Upper lobe of right lung (tissue), 1 donor: ENCODE measurements at regions not wholly inside any gene's neighbourhood (a gene's known extent, or its start where the extent isn't known, plus 50 kb on each side); places are given as distances from the start of the nearest gene placed in this dataset.
A peak's percentile ranks its signal among the peaks of the same experiment; 100 is the strongest.
"Not testable (repeated sequence)": the region's sequence is repeated elsewhere in the genome, so short reads cannot be mapped to it uniquely, and the experiment has no call there.

ENCODE experiments used
- ATAC-seq: fragments of 200-7000 bp; cut with Tn5 transposase; one replicate; pipeline ENCODE4 v1.9.1; 2020; ENCODE audit warnings: mild to moderate bottlenecking, moderate library complexity
- DNase-seq: peaks from one replicate; pipeline ENCODE4 v3.0.0-alpha.2; 2020
- H3K27ac ChIP-seq: fragments of 200-600 bp; one replicate; pipeline ENCODE4 v1.8.0; 2022
- H3K27me3 ChIP-seq: fragments of 200-600 bp; one replicate; pipeline ENCODE4 v1.8.0; 2022; ENCODE audit warnings: mild to moderate bottlenecking
- H3K36me3 ChIP-seq: fragments of 200-600 bp; one replicate; pipeline ENCODE4 v1.8.0; 2022
- H3K4me1 ChIP-seq: fragments of 200-600 bp; one replicate; pipeline ENCODE4 v1.8.0; 2022
- H3K4me3 ChIP-seq: fragments of 200-600 bp; one replicate; pipeline ENCODE4 v1.8.0; 2022; ENCODE audit warnings: mild to moderate bottlenecking
- H3K9me3 ChIP-seq: fragments of 200-600 bp; one replicate; pipeline ENCODE4 v1.8.0; 2022
- CTCF ChIP-seq: fragments of 200-600 bp; IDR thresholded peaks from one replicate; pipeline ENCODE4 v1.8.0; 2022; ENCODE audit warnings: antibody characterized with exemption
- intact Hi-C: fragments of 100-400 bp; cut with DNase I; formaldehyde crosslinking; loops from one replicate; pipeline ENCODE4 v1.11.0; 2022
- donor health status: DM: no; HTN: yes; CAD: no; lungs with severe emphysema.

- no peaks in the 10 kb centered on the region for H3K27me3 ChIP-seq
- intact Hi-C loops: no loop called here
- ATAC-seq: no peak
These were observed 121.2 kb downstream of the FSCB start for GRCh38 chr14:44385906-44386305.

GRCh38 chr14:44385296-44385695, 121.8 kb downstream of the FSCB start:
- H3K4me3 ChIP-seq, H3K4me1 ChIP-seq, DNase-seq, H3K9me3 ChIP-seq, H3K27me3 ChIP-seq, H3K27ac ChIP-seq, intact Hi-C loops, ATAC-seq, H3K36me3 ChIP-seq: not testable (repeated sequence)

More at GRCh38 chr14:44385906-44386305, 121.2 kb downstream of the FSCB start:
- no peak overlapping the region for H3K4me3 ChIP-seq
- H3K36me3 ChIP-seq: no peaks in the 10 kb centered on the region
- no peak overlapping the region for H3K27ac ChIP-seq
- no peak for TF ChIP-seq CTCF
- H3K4me1 ChIP-seq: no peaks in the 10 kb centered on the region
- no peaks in the 10 kb centered on the region for H3K9me3 ChIP-seq
- DNase-seq: no peak

GRCh38 chr14:44384601-44385293, 122.3 kb downstream of the FSCB start:
- ATAC-seq, H3K9me3 ChIP-seq, H3K27ac ChIP-seq, H3K36me3 ChIP-seq, intact Hi-C loops, H3K27me3 ChIP-seq, H3K4me1 ChIP-seq, H3K4me3 ChIP-seq: not testable (repeated sequence)
- DNase-seq: peak; percentile 58

DNA sequence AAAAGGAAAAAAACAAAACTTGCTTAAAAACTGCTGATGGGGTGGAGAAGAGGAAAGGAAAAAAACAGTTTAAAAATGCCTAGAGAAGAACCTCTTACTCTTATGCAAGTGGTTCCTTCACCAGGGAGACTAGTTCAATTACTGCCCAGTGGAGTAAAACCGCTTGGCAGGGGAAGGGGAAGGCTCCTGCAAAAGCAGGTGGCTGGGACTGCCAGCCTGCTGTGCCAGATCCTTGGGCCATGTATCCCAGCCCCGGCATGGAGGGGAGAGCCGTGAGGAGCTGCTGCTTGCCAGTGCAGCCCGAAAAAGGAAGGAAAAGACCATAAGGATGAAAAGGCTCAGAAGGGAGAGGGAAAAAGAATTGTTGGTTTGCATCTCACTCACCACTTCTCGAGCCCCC, 123.0 kb downstream of the FSCB start:
- no peak overlapping the region for H3K4me3 ChIP-seq
- intact Hi-C loops: no loop called here
- no peaks in the 10 kb centered on the region for H3K9me3 ChIP-seq
- ATAC-seq: no peak
- no peak for TF ChIP-seq CTCF
- H3K27me3 ChIP-seq: no peaks in the 10 kb centered on the region
- H3K36me3 ChIP-seq: no peaks in the 10 kb centered on the region
- no peak overlapping the region for H3K27ac ChIP-seq
- DNase-seq: no peak
- no peaks in the 10 kb centered on the region for H3K4me1 ChIP-seq

GRCh38 chr14:44383636-44384035, 123.4 kb downstream of the FSCB start:
- TF ChIP-seq CTCF: no peak
- Histone ChIP-seq H3K9me3 (no peaks in the 10 kb centered on the region), H3K27me3 (no peaks in the 10 kb centered on the region), H3K4me1 (no peaks in the 10 kb centered on the region), H3K4me3 (no peak overlapping the region), H3K27ac (no peak overlapping the region), H3K36me3 (no peaks in the 10 kb centered on the region)
- DNase-seq (no peak), ATAC-seq (no peak)
- intact Hi-C loops: no loop called here

- H3K4me3 ChIP-seq: no peak overlapping the region
- no peak for TF ChIP-seq CTCF
- H3K36me3 ChIP-seq: no peaks in the 10 kb centered on the region
- no peaks in the 10 kb centered on the region for H3K9me3 ChIP-seq
- no peak for ATAC-seq
- intact Hi-C loops: no loop called here
- H3K27me3 ChIP-seq: no peaks in the 10 kb centered on the region
- H3K27ac ChIP-seq: no peak overlapping the region
- DNase-seq: no peak
- no peaks in the 10 kb centered on the region for H3K4me1 ChIP-seq
These were observed 127.6 kb downstream of the FSCB start for GRCh38 chr14:44379292-44379977.
